ENCODE measurements at regions not wholly inside any gene's neighbourhood (a gene's known extent, or its start where the extent isn't known, plus 50 kb on each side); places are given as distances from the start of the nearest gene placed in this dataset.

DNA sequence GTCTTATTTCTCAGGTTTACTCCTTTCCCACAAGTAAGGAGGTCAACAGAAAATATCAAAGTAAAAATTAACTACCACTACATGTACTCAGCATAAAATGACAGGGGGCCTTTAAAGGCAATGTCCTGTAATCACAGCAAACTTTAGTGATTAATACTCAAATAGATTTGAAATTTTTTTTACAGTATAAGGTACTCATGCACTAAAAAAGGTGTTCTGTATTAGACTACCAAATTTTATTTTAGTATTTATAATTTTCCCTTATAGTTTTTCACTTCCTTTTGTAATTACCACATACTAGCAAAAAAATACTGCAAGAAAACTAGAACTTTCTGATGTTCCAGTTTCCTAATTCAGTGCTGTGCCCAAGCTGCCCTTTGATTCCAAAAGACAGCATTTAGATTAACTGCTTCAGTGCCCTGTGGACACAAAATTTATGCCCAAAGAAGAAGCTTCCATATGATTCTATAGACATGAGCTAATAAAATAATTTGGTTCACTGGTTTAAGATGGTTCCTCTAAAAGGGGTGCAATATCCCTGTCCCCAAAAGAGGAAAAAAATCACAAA is 70.6 kb downstream of the KLF12 start:
- TF ChIP-seq EZH2 (IDR thresholded peaks at IDR 0.05; ENCODE audit: low read length, unreplicated experiment) (no peak), EZH2phosphoT487 (IDR thresholded peaks at IDR 0.05; ENCODE audit: borderline replicate concordance, low read length) (no peak)
- TF ChIP-seq, protein P1, sequence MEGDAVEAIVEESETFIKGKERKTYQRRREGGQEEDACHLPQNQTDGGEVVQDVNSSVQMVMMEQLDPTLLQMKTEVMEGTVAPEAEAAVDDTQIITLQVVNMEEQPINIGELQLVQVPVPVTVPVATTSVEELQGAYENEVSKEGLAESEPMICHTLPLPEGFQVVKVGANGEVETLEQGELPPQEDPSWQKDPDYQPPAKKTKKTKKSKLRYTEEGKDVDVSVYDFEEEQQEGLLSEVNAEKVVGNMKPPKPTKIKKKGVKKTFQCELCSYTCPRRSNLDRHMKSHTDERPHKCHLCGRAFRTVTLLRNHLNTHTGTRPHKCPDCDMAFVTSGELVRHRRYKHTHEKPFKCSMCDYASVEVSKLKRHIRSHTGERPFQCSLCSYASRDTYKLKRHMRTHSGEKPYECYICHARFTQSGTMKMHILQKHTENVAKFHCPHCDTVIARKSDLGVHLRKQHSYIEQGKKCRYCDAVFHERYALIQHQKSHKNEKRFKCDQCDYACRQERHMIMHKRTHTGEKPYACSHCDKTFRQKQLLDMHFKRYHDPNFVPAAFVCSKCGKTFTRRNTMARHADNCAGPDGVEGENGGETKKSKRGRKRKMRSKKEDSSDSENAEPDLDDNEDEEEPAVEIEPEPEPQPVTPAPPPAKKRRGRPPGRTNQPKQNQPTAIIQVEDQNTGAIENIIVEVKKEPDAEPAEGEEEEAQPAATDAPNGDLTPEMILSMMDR (conservative IDR thresholded peaks at IDR 0.05; ENCODE audit: low read depth, low read length), result no peak

Data from PC-3 (cell line).